PC-9 (cell line): ENCODE measurements at regions not wholly inside any gene's neighbourhood (a gene's known extent, or its start where the extent isn't known, plus 50 kb on each side); places are given as distances from the start of the nearest gene placed in this dataset.

ENCODE experiments used
- BruUV-seq: library from RNA; stranded (reverse); fragments of 400-500 nt; replicated peaks from 2 replicates; lab custom pipeline; 2021; lab: Mats Ljungman, UMichigan
- CTCF ChIA-PET: fragments of 300-600 bp; sonication (Branson Sonifier 250); formaldehyde crosslinking; loops from one replicate; lab custom pipeline; 2022; ENCODE audit warnings: antibody characterized with exemption; lab: Charles Lee
- POLR2A ChIA-PET: fragments of 300-600 bp; sonication (Branson Sonifier 250); formaldehyde crosslinking; loops from one replicate; lab custom pipeline; 2022; ENCODE audit warnings: antibody characterized with exemption; ENCODE audit not compliant: unreplicated experiment; lab: Charles Lee
- DNase-seq, 2 experiments: peaks; one replicate each; pipeline versions ENCODE4 v3.0.0 to v3.0.0-alpha.2; 2015 to 2022; ENCODE audit warnings: mixed read lengths in 1 of 2
- H2AFZ ChIP-seq: fragments of 200-600 bp; sonication (generic); 2 replicates; pipeline ENCODE4 v1.8.1; 2017; ENCODE audit warnings: antibody characterized with exemption
- H3F3A ChIP-seq: fragments of 200-600 bp; sonication (generic); 2 replicates; pipeline ENCODE4 v1.8.1; 2017; ENCODE audit warnings: antibody characterized with exemption, mild to moderate bottlenecking, low read depth; ENCODE audit not compliant: insufficient read depth
- H3K27ac ChIP-seq: fragments of 200-600 bp; sonication (generic); 2 replicates; pipeline ENCODE4 v1.6.1; 2016; ENCODE audit warnings: mixed run types
- H3K27me3 ChIP-seq: fragments of 200-600 bp; sonication (generic); 2 replicates; pipeline ENCODE4 v1.6.1; 2016; ENCODE audit warnings: low read depth, mixed run types; ENCODE audit not compliant: insufficient read depth
- H3K36me3 ChIP-seq: fragments of 200-600 bp; sonication (generic); 2 replicates; pipeline ENCODE4 v1.6.1; 2016; ENCODE audit warnings: low read depth, mixed run types
- H3K4me1 ChIP-seq: fragments of 200-600 bp; sonication (generic); replicated peaks from 2 replicates; pipeline ENCODE4 v1.6.1; 2016; ENCODE audit warnings: mixed run types; ENCODE audit not compliant: insufficient read depth
- H3K4me2 ChIP-seq: fragments of 200-600 bp; sonication (generic); 2 replicates; pipeline ENCODE4 v1.6.1; 2017; ENCODE audit warnings: mixed run types
- H3K4me3 ChIP-seq: fragments of 200-600 bp; sonication (generic); 2 replicates; pipeline ENCODE4 v1.6.1; 2016; ENCODE audit warnings: mixed run types
- H3K79me2 ChIP-seq: fragments of 200-600 bp; sonication (generic); 2 replicates; pipeline ENCODE4 v1.6.1; 2017; ENCODE audit warnings: low read depth, mixed run types
- H3K9me2 ChIP-seq: fragments of 200-600 bp; sonication (generic); 2 replicates; pipeline ENCODE4 v1.8.1; 2017; ENCODE audit warnings: mild to moderate bottlenecking; ENCODE audit not compliant: insufficient read depth
- H3K9me3 ChIP-seq: fragments of 200-600 bp; sonication (generic); 2 replicates; pipeline ENCODE4 v1.8.1; 2016; ENCODE audit warnings: low read depth; ENCODE audit not compliant: insufficient read depth
- H4K20me1 ChIP-seq: fragments of 200-600 bp; sonication (generic); 2 replicates; pipeline ENCODE4 v1.8.1; 2017; ENCODE audit not compliant: insufficient read depth
- CTCF ChIP-seq: fragments of 200-600 bp; sonication (generic); conservative IDR thresholded peaks from 2 replicates; pipeline ENCODE4 v1.6.1; 2017; ENCODE audit warnings: mixed run types, antibody characterized with exemption, mild to moderate bottlenecking, moderate library complexity
- EZH2 ChIP-seq: fragments of 200-600 bp; sonication (generic); IDR thresholded peaks from 2 replicates; pipeline ENCODE4 v1.8.0; 2017; ENCODE audit warnings: antibody characterized with exemption, low read depth
- intact Hi-C: fragments of 100-400 bp; cut with micrococcal nuclease; formaldehyde crosslinking; loops from one replicate; pipeline ENCODE4 v1.10.0; 2022; ENCODE audit not compliant: unreplicated experiment

- TF ChIP-seq EZH2: no peak
- no peak for TF ChIP-seq CTCF
- BruUV-seq: no TSS peak
- no peak for DNase-seq
- no peak overlapping the region for H3K4me2 ChIP-seq
- no peaks in the 10 kb centered on the region for H3K9me3 ChIP-seq
- no peaks in the 10 kb centered on the region for H3F3A ChIP-seq
- no peaks in the 10 kb centered on the region; the same call in none of the 2 replicates for H3K9me2 ChIP-seq
- no peak overlapping the region for H3K27ac ChIP-seq
- H3K36me3 ChIP-seq: no peaks in the 10 kb centered on the region
- ChIA-PET POLR2A (no interaction called here), CTCF (no interaction called here)
- no peaks in the 10 kb centered on the region for H4K20me1 ChIP-seq
- no peak overlapping the region for H2AFZ ChIP-seq
- intact Hi-C loops: no loop called here
- H3K4me3 ChIP-seq: no peak overlapping the region
- no peaks in the 10 kb centered on the region for H3K4me1 ChIP-seq
- no peaks in the 10 kb centered on the region for H3K79me2 ChIP-seq
- H3K27me3 ChIP-seq: no peaks in the 10 kb centered on the region
These were observed 1750.4 kb downstream of the PCDH9 start for GRCh38 chr13:65479692-65480091.

GRCh38 chr13:65473196-65473595 is 1756.9 kb downstream of the PCDH9 start:
- intact Hi-C loops: no loop called here
- no peaks in the 10 kb centered on the region for H3K4me1 ChIP-seq
- H2AFZ ChIP-seq: no peak overlapping the region
- ChIA-PET CTCF (no interaction called here), POLR2A (no interaction called here)
- H3K27ac ChIP-seq: no peak overlapping the region
- H3K36me3 ChIP-seq: no peaks in the 10 kb centered on the region
- TF ChIP-seq CTCF (no peak), EZH2 (no peak)
- no peak for DNase-seq
- H3K9me3 ChIP-seq: no peaks in the 10 kb centered on the region
- no peaks in the 10 kb centered on the region for H3K79me2 ChIP-seq
- no peak overlapping the region for H3K4me3 ChIP-seq
- no peaks in the 10 kb centered on the region; the same call in 1 of the 2 replicates for H3K9me2 ChIP-seq
- H3F3A ChIP-seq: no peaks in the 10 kb centered on the region
- BruUV-seq: no TSS peak
- no peaks in the 10 kb centered on the region for H4K20me1 ChIP-seq
- H3K27me3 ChIP-seq: no peaks in the 10 kb centered on the region
- H3K4me2 ChIP-seq: no peak overlapping the region

GRCh38 chr13:65472336-65472735 is 1757.8 kb downstream of the PCDH9 start:
- H3K27ac ChIP-seq: no peak overlapping the region
- DNase-seq: no peak
- H3K4me1 ChIP-seq: no peaks in the 10 kb centered on the region
- H3K9me3 ChIP-seq: no peaks in the 10 kb centered on the region
- no peaks in the 10 kb centered on the region for H3F3A ChIP-seq
- H3K9me2 ChIP-seq: no peaks in the 10 kb centered on the region; the same call in 1 of the 2 replicates
- no peaks in the 10 kb centered on the region for H3K36me3 ChIP-seq
- ChIA-PET POLR2A (no interaction called here), CTCF (no interaction called here)
- H3K4me2 ChIP-seq: no peak overlapping the region
- no peak overlapping the region for H3K4me3 ChIP-seq
- TF ChIP-seq CTCF: no peak
- no peak for TF ChIP-seq EZH2
- intact Hi-C loops: no loop called here
- H3K27me3 ChIP-seq: no peaks in the 10 kb centered on the region
- H4K20me1 ChIP-seq: no peaks in the 10 kb centered on the region
- H3K79me2 ChIP-seq: no peaks in the 10 kb centered on the region
- BruUV-seq: no TSS peak
- H2AFZ ChIP-seq: no peak overlapping the region
